NB4 (cell line): ENCODE measurements at regions not wholly inside any gene's neighbourhood (a gene's known extent, or its start where the extent isn't known, plus 50 kb on each side); places are given as distances from the start of the nearest gene placed in this dataset.

Experiments
- TF ChIP-seq, protein P1 (sequence below): IDR thresholded peaks from one replicate; pipeline ENCODE4 v1.5.1; 2012; ENCODE audit warnings: low read depth, low read length
- TF ChIP-seq, protein P2 (sequence below): IDR thresholded peaks from 2 replicates; pipeline ENCODE4 v1.6.1; 2011; ENCODE audit warnings: low read depth, low read length

DNA sequence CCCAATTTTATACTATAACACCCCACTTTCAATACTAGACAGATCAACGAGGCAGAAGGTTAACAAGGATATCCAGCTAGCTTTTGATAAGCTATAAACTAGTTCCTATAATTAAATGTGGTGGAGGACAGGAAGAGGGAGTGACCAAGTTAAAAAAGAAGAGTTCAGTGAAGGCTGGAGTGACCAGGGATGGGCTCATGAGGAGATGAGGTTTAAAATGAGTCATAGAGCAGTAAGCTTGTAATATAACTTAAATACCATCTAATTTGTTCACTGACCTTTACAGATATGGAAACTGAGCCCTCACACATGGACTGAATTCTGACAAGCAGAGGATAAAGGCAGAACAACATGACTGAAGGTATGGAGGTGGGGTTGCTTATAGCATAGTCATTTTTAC, 284.5 kb downstream of the SPATA31D1 start:
- TF ChIP-seq, protein P1, sequence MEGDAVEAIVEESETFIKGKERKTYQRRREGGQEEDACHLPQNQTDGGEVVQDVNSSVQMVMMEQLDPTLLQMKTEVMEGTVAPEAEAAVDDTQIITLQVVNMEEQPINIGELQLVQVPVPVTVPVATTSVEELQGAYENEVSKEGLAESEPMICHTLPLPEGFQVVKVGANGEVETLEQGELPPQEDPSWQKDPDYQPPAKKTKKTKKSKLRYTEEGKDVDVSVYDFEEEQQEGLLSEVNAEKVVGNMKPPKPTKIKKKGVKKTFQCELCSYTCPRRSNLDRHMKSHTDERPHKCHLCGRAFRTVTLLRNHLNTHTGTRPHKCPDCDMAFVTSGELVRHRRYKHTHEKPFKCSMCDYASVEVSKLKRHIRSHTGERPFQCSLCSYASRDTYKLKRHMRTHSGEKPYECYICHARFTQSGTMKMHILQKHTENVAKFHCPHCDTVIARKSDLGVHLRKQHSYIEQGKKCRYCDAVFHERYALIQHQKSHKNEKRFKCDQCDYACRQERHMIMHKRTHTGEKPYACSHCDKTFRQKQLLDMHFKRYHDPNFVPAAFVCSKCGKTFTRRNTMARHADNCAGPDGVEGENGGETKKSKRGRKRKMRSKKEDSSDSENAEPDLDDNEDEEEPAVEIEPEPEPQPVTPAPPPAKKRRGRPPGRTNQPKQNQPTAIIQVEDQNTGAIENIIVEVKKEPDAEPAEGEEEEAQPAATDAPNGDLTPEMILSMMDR, result no peak
- TF ChIP-seq, protein P2, sequence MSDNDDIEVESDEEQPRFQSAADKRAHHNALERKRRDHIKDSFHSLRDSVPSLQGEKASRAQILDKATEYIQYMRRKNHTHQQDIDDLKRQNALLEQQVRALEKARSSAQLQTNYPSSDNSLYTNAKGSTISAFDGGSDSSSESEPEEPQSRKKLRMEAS, result no peak
